ENCODE measurements at regions not wholly inside any gene's neighbourhood (a gene's known extent, or its start where the extent isn't known, plus 50 kb on each side); places are given as distances from the start of the nearest gene placed in this dataset.

- no peak for TF ChIP-seq SMARCC2 (IDR thresholded peaks at IDR 0.05; ENCODE audit: low read depth)
- no peak for TF ChIP-seq SIN3A (IDR thresholded peaks at IDR 0.05; ENCODE audit: borderline replicate concordance in 2 of 2, control insufficient read depth in 1 of 2, low read depth in 2 of 2, low read length in 2 of 2)
- TF ChIP-seq SRSF7 (optimal IDR thresholded peaks at IDR 0.05; ENCODE audit: low read depth, low read length): no peak
- TF ChIP-seq GABPB2 (CRISPR knock-in tag; conservative IDR thresholded peaks at IDR 0.05): no peak
- no peak for TF ChIP-seq GTF2E2 (tag; IDR thresholded peaks at IDR 0.05)
- no peak for TF ChIP-seq GATAD2B (IDR thresholded peaks at IDR 0.05; ENCODE audit: borderline replicate concordance)
Measured at GRCh38 chr3:117485841-117486240, 776.3 kb downstream of the TUSC7 start.

All from K562 (cell line).